HL-60 (cell line): ENCODE measurements at regions not wholly inside any gene's neighbourhood (a gene's known extent, or its start where the extent isn't known, plus 50 kb on each side); places are given as distances from the start of the nearest gene placed in this dataset.

Experiments
- GABPA ChIP-seq: IDR thresholded peaks from 2 replicates; pipeline ENCODE4 v1.6.1; 2012; ENCODE audit warnings: low read depth
- POLR2AphosphoS5 ChIP-seq: IDR thresholded peaks from 2 replicates; pipeline ENCODE4 v1.6.1; 2012; ENCODE audit warnings: low read depth
- SPI1 ChIP-seq: IDR thresholded peaks from 2 replicates; pipeline ENCODE4 v1.6.1; 2012; ENCODE audit warnings: low read depth, mild to moderate bottlenecking, borderline replicate concordance
- TF ChIP-seq, protein P1 (sequence below): IDR thresholded peaks from one replicate; pipeline ENCODE4 v1.5.1; 2011; ENCODE audit warnings: low read length, control low read depth, inconsistent platforms; ENCODE audit not compliant: insufficient read depth
- TF ChIP-seq, protein P2 (sequence below): IDR thresholded peaks from 2 replicates; pipeline ENCODE4 v1.6.1; 2012; ENCODE audit warnings: low read depth; ENCODE audit not compliant: insufficient replicate concordance

DNA sequence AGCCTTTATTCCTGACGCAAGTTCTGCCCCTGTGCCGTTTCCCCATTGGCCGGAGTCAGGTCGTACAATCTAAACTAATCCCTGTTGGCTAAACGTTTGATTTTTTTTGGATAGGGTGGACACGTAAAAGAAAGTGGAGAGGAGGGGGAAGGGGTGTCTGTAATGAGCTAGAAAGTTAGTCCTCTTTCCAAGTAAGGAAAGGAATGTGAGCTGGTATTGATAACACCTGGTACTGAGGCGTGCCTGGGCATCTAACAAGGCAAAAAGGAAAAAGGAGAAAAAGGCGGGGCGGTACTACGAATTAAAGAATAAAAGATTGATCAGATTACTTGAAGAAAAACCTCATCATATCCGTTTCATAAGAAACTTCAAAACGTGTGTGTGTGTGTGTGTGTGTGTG, 665.2 kb downstream of the ANXA1 start:
- TF ChIP-seq, protein P1, sequence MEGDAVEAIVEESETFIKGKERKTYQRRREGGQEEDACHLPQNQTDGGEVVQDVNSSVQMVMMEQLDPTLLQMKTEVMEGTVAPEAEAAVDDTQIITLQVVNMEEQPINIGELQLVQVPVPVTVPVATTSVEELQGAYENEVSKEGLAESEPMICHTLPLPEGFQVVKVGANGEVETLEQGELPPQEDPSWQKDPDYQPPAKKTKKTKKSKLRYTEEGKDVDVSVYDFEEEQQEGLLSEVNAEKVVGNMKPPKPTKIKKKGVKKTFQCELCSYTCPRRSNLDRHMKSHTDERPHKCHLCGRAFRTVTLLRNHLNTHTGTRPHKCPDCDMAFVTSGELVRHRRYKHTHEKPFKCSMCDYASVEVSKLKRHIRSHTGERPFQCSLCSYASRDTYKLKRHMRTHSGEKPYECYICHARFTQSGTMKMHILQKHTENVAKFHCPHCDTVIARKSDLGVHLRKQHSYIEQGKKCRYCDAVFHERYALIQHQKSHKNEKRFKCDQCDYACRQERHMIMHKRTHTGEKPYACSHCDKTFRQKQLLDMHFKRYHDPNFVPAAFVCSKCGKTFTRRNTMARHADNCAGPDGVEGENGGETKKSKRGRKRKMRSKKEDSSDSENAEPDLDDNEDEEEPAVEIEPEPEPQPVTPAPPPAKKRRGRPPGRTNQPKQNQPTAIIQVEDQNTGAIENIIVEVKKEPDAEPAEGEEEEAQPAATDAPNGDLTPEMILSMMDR = no peak
- TF ChIP-seq, protein P2, sequence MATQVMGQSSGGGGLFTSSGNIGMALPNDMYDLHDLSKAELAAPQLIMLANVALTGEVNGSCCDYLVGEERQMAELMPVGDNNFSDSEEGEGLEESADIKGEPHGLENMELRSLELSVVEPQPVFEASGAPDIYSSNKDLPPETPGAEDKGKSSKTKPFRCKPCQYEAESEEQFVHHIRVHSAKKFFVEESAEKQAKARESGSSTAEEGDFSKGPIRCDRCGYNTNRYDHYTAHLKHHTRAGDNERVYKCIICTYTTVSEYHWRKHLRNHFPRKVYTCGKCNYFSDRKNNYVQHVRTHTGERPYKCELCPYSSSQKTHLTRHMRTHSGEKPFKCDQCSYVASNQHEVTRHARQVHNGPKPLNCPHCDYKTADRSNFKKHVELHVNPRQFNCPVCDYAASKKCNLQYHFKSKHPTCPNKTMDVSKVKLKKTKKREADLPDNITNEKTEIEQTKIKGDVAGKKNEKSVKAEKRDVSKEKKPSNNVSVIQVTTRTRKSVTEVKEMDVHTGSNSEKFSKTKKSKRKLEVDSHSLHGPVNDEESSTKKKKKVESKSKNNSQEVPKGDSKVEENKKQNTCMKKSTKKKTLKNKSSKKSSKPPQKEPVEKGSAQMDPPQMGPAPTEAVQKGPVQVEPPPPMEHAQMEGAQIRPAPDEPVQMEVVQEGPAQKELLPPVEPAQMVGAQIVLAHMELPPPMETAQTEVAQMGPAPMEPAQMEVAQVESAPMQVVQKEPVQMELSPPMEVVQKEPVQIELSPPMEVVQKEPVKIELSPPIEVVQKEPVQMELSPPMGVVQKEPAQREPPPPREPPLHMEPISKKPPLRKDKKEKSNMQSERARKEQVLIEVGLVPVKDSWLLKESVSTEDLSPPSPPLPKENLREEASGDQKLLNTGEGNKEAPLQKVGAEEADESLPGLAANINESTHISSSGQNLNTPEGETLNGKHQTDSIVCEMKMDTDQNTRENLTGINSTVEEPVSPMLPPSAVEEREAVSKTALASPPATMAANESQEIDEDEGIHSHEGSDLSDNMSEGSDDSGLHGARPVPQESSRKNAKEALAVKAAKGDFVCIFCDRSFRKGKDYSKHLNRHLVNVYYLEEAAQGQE = no peak
- no peak for TF ChIP-seq POLR2AphosphoS5
- no peak for TF ChIP-seq GABPA
- no peak for TF ChIP-seq SPI1
